BLaER1 (cell line): ENCODE measurements at regions not wholly inside any gene's neighbourhood (a gene's known extent, or its start where the extent isn't known, plus 50 kb on each side); places are given as distances from the start of the nearest gene placed in this dataset.

Experiments used
- H3K27ac ChIP-seq: shearing (Covaris generic); formaldehyde crosslinking; 2 replicates; pipeline ENCODE4 v1.8.1; 2022
- H3K27me3 ChIP-seq: shearing (Covaris generic); formaldehyde crosslinking; 2 replicates; pipeline ENCODE4 v1.8.1; 2022
- H3K36me3 ChIP-seq: shearing (Covaris generic); formaldehyde crosslinking; 2 replicates; pipeline ENCODE4 v1.8.1; 2022
- H3K4me1 ChIP-seq: shearing (Covaris generic); formaldehyde crosslinking; 2 replicates; pipeline ENCODE4 v1.8.1; 2022
- H3K4me2 ChIP-seq: shearing (Covaris generic); formaldehyde crosslinking; 2 replicates; pipeline ENCODE4 v1.8.1; 2022
- H3K4me3 ChIP-seq: shearing (Covaris generic); formaldehyde crosslinking; 2 replicates; pipeline ENCODE4 v1.8.1; 2022
- H3K9ac ChIP-seq: shearing (Covaris generic); formaldehyde crosslinking; 2 replicates; pipeline ENCODE4 v1.8.1; 2022
- H3K9me3 ChIP-seq: shearing (Covaris generic); formaldehyde crosslinking; 2 replicates; pipeline ENCODE4 v1.8.1; 2022
- H4K20me1 ChIP-seq: shearing (Covaris generic); formaldehyde crosslinking; 2 replicates; pipeline ENCODE4 v1.8.1; 2022
- Cebpa-rat ChIP-seq: shearing (Covaris generic); IDR thresholded peaks from 2 replicates; pipeline ENCODE4 v1.8.1; 2022

GRCh38 chr2:19480673-19481072 lies 122.2 kb upstream of the OSR1 start:
- H4K20me1 ChIP-seq, result no peaks in the 10 kb centered on the region
- no peak overlapping the region for H3K4me2 ChIP-seq
- H3K27ac ChIP-seq, result no peak overlapping the region
- no peaks in the 10 kb centered on the region for H3K27me3 ChIP-seq
- H3K36me3 ChIP-seq, result no peaks in the 10 kb centered on the region
- no peak overlapping the region for H3K9ac ChIP-seq
- no peaks in the 10 kb centered on the region for H3K9me3 ChIP-seq
- no peak overlapping the region for H3K4me3 ChIP-seq
- no peaks in the 10 kb centered on the region for H3K4me1 ChIP-seq
- no peak for TF ChIP-seq Cebpa-rat

- Histone ChIP-seq H3K27ac (no peak overlapping the region), H4K20me1 (no peaks in the 10 kb centered on the region), H3K9ac (no peak overlapping the region), H3K4me2 (no peak overlapping the region), H3K9me3 (no peaks in the 10 kb centered on the region), H3K36me3 (no peaks in the 10 kb centered on the region), H3K4me1 (peaks cover 7% of the 10 kb centered on the region), H3K27me3 (no peaks in the 10 kb centered on the region), H3K4me3 (no peak overlapping the region)
- no peak for TF ChIP-seq Cebpa-rat
Measured at GRCh38 chr2:19479666-19480065, 121.2 kb upstream of the OSR1 start.

GRCh38 chr2:19478409-19478808 lies 120.0 kb upstream of the OSR1 start:
- no peaks in the 10 kb centered on the region for H3K36me3 ChIP-seq
- H3K9me3 ChIP-seq, result no peaks in the 10 kb centered on the region
- peaks cover 20% of the 10 kb centered on the region for H3K4me1 ChIP-seq
- no peak for TF ChIP-seq Cebpa-rat
- no peak overlapping the region for H3K9ac ChIP-seq
- H3K27ac ChIP-seq, result no peak overlapping the region
- H4K20me1 ChIP-seq, result no peaks in the 10 kb centered on the region
- H3K27me3 ChIP-seq, result no peaks in the 10 kb centered on the region
- H3K4me2 ChIP-seq, result no peak overlapping the region
- no peak overlapping the region for H3K4me3 ChIP-seq

GRCh38 chr2:19476327-19476726 lies 117.9 kb upstream of the OSR1 start:
- Histone ChIP-seq H3K4me1 (peaks cover 26% of the 10 kb centered on the region), H3K36me3 (no peaks in the 10 kb centered on the region), H3K27ac (no peak overlapping the region), H3K4me3 (no peak overlapping the region), H3K9ac (no peak overlapping the region), H3K27me3 (0 out of 2 replicates have a peak, but pooled peaks cover 4% of the 10 kb centered on the region), H4K20me1 (no peaks in the 10 kb centered on the region), H3K4me2 (no peak overlapping the region), H3K9me3 (no peaks in the 10 kb centered on the region)
- no peak for TF ChIP-seq Cebpa-rat

- H3K9ac ChIP-seq, result no peak overlapping the region
- H4K20me1 ChIP-seq, result no peaks in the 10 kb centered on the region
- H3K4me3 ChIP-seq, result no peak overlapping the region
- H3K4me1 ChIP-seq, result peaks cover 26% of the 10 kb centered on the region
- no peak overlapping the region for H3K27ac ChIP-seq
- 0 out of 2 replicates have a peak, but pooled peaks have one; percentile 34 for TF ChIP-seq Cebpa-rat
- H3K9me3 ChIP-seq, result no peaks in the 10 kb centered on the region
- H3K4me2 ChIP-seq, result peak overlapping the region; percentile 69
- H3K36me3 ChIP-seq, result no peaks in the 10 kb centered on the region
- 0 out of 2 replicates have a peak, but pooled peaks cover 4% of the 10 kb centered on the region for H3K27me3 ChIP-seq
Measured at GRCh38 chr2:19474128-19474527, 115.7 kb upstream of the OSR1 start.

- Histone ChIP-seq H3K9me3 (no peaks in the 10 kb centered on the region), H3K4me3 (no peak overlapping the region), H3K9ac (no peak overlapping the region), H3K27me3 (0 out of 2 replicates have a peak, but pooled peaks cover 4% of the 10 kb centered on the region), H3K4me2 (peak overlapping the region; percentile 69), H3K27ac (no peak overlapping the region), H3K36me3 (no peaks in the 10 kb centered on the region), H4K20me1 (no peaks in the 10 kb centered on the region), H3K4me1 (peaks cover 26% of the 10 kb centered on the region)
- no peak for TF ChIP-seq Cebpa-rat
Measured at GRCh38 chr2:19473350-19473749, 114.9 kb upstream of the OSR1 start.

GRCh38 chr2:19472391-19472978 lies 114.1 kb upstream of the OSR1 start:
- Histone ChIP-seq H3K4me2 (no peak overlapping the region), H3K9me3 (no peaks in the 10 kb centered on the region), H3K27me3 (0 out of 2 replicates have a peak, but pooled peaks cover 4% of the 10 kb centered on the region)

GRCh38 chr2:19471491-19471890 lies 113.1 kb upstream of the OSR1 start:
- Histone ChIP-seq H3K27me3 (0 out of 2 replicates have a peak, but pooled peaks cover 4% of the 10 kb centered on the region), H3K4me1 (peaks cover 26% of the 10 kb centered on the region), H3K27ac (no peak overlapping the region), H3K9ac (no peak overlapping the region), H3K4me2 (no peak overlapping the region), H4K20me1 (no peaks in the 10 kb centered on the region), H3K9me3 (no peaks in the 10 kb centered on the region), H3K36me3 (no peaks in the 10 kb centered on the region), H3K4me3 (no peak overlapping the region)
- no peak for TF ChIP-seq Cebpa-rat

More at GRCh38 chr2:19472391-19472978, 114.1 kb upstream of the OSR1 start:
- Histone ChIP-seq H3K27ac (no peak overlapping the region), H3K36me3 (no peaks in the 10 kb centered on the region), H3K9ac (no peak overlapping the region), H3K4me1 (peaks cover 26% of the 10 kb centered on the region), H4K20me1 (no peaks in the 10 kb centered on the region), H3K4me3 (no peak overlapping the region)
- no peak for TF ChIP-seq Cebpa-rat

- H3K4me3 ChIP-seq, result no peak overlapping the region
- H3K27me3 ChIP-seq, result no peaks in the 10 kb centered on the region
- H4K20me1 ChIP-seq, result no peaks in the 10 kb centered on the region
- no peak overlapping the region for H3K27ac ChIP-seq
- no peaks in the 10 kb centered on the region for H3K4me1 ChIP-seq
- H3K9me3 ChIP-seq, result peaks cover 4% of the 10 kb centered on the region; the same call in 1 of the 2 replicates
- TF ChIP-seq Cebpa-rat, result no peak
- no peak overlapping the region for H3K9ac ChIP-seq
- H3K36me3 ChIP-seq, result no peaks in the 10 kb centered on the region
- no peak overlapping the region for H3K4me2 ChIP-seq
Measured at GRCh38 chr2:19465978-19466377, 107.6 kb upstream of the OSR1 start.

- H3K27ac ChIP-seq, result no peak overlapping the region
- TF ChIP-seq Cebpa-rat, result no peak
Measured at GRCh38 chr2:19462256-19462645, 103.8 kb upstream of the OSR1 start.

More at GRCh38 chr2:19462256-19462645, 103.8 kb upstream of the OSR1 start:
- H3K27me3 ChIP-seq, result no peaks in the 10 kb centered on the region
- H3K9me3 ChIP-seq, result peaks cover 4% of the 10 kb centered on the region; the same call in 1 of the 2 replicates
- H3K4me3 ChIP-seq, result no peak overlapping the region
- H3K4me1 ChIP-seq, result no peaks in the 10 kb centered on the region
- no peak overlapping the region for H3K9ac ChIP-seq
- no peak overlapping the region for H3K4me2 ChIP-seq
- no peaks in the 10 kb centered on the region for H4K20me1 ChIP-seq
- H3K36me3 ChIP-seq, result no peaks in the 10 kb centered on the region
